H9 (cell line): ENCODE measurements at regions not wholly inside any gene's neighbourhood (a gene's known extent, or its start where the extent isn't known, plus 50 kb on each side); places are given as distances from the start of the nearest gene placed in this dataset.

Experiments used
- DNase-seq: peaks from one replicate; pipeline ENCODE4 v3.0.0-alpha.2; 2017
- H2AFZ ChIP-seq: one replicate; pipeline ENCODE4 v1.6.1; 2013; ENCODE audit warnings: mild to moderate bottlenecking, low read length, control low read depth, moderate library complexity
- H2AK5ac ChIP-seq: 2 replicates; pipeline ENCODE4 v1.6.1; 2013; ENCODE audit warnings: low read length, control low read depth, mixed read lengths; ENCODE audit not compliant: insufficient read length
- H2BK120ac ChIP-seq: one replicate; pipeline ENCODE4 v1.6.1; 2013; ENCODE audit warnings: low read depth, mild to moderate bottlenecking, low read length, control low read depth, inconsistent platforms; ENCODE audit not compliant: poor library complexity, severe bottlenecking
- H2BK12ac ChIP-seq: 2 replicates; pipeline ENCODE4 v1.6.1; 2013; ENCODE audit warnings: low read length, control low read depth, mixed read lengths, low read depth; ENCODE audit not compliant: insufficient read length
- H2BK15ac ChIP-seq: 2 replicates; pipeline ENCODE4 v1.6.1; 2013; ENCODE audit warnings: low read depth, low read length, control low read depth
- H2BK20ac ChIP-seq: one replicate; pipeline ENCODE4 v1.6.1; 2013; ENCODE audit warnings: low read depth, mild to moderate bottlenecking, low read length, control low read depth, inconsistent platforms; ENCODE audit not compliant: poor library complexity, severe bottlenecking
- H2BK5ac ChIP-seq: 2 replicates; pipeline ENCODE4 v1.6.1; 2013; ENCODE audit warnings: low read length, control low read depth, mixed read lengths; ENCODE audit not compliant: insufficient read length
- H3K14ac ChIP-seq: 2 replicates; pipeline ENCODE4 v1.6.1; 2013; ENCODE audit warnings: low read length, control low read depth; ENCODE audit not compliant: insufficient read depth
- H3K18ac ChIP-seq: 2 replicates; pipeline ENCODE4 v1.6.1; 2013; ENCODE audit warnings: low read depth, mild to moderate bottlenecking, mixed read lengths, low read length, control low read depth; ENCODE audit not compliant: insufficient read length
- H3K23ac ChIP-seq: 2 replicates; pipeline ENCODE4 v1.6.1; 2013; ENCODE audit warnings: low read length, control low read depth, mixed read lengths, low read depth; ENCODE audit not compliant: insufficient read length
- H3K23me2 ChIP-seq: 2 replicates; pipeline ENCODE4 v1.6.1; 2013; ENCODE audit warnings: low read depth, mild to moderate bottlenecking, mixed read lengths, low read length, control low read depth; ENCODE audit not compliant: insufficient read length, poor library complexity, severe bottlenecking
- H3K27ac ChIP-seq: 2 replicates; pipeline ENCODE4 v1.5.1; 2013; ENCODE audit warnings: low read length, control low read depth, mixed read lengths, low read depth; ENCODE audit not compliant: insufficient read length
- H3K27me3 ChIP-seq: 2 replicates; pipeline ENCODE4 v1.6.1; 2013; ENCODE audit warnings: low read length, control low read depth, inconsistent platforms; ENCODE audit not compliant: insufficient read depth
- H3K4ac ChIP-seq: 2 replicates; pipeline ENCODE4 v1.6.1; 2013; ENCODE audit warnings: low read depth, mild to moderate bottlenecking, control low read depth, inconsistent platforms, low read length, moderate library complexity
- H3K4me1 ChIP-seq: 2 replicates; pipeline ENCODE4 v1.6.1; 2013; ENCODE audit warnings: low read length, control low read depth, inconsistent platforms; ENCODE audit not compliant: insufficient read depth
- H3K4me2 ChIP-seq: 2 replicates; pipeline ENCODE4 v1.6.1; 2013; ENCODE audit warnings: low read length, control low read depth, mixed read lengths; ENCODE audit not compliant: insufficient read length, insufficient read depth
- H3K56ac ChIP-seq: 2 replicates; pipeline ENCODE4 v1.6.1; 2013; ENCODE audit warnings: low read depth, mild to moderate bottlenecking, mixed read lengths, low read length, control low read depth; ENCODE audit not compliant: insufficient read length
- H3K79me1 ChIP-seq: 2 replicates; pipeline ENCODE4 v1.6.1; 2013; ENCODE audit warnings: low read depth, mild to moderate bottlenecking, moderate library complexity, low read length, control low read depth, inconsistent platforms; ENCODE audit not compliant: insufficient read depth, poor library complexity, severe bottlenecking
- H3K79me2 ChIP-seq: 2 replicates; pipeline ENCODE4 v1.6.1; 2013; ENCODE audit warnings: low read length, control low read depth, inconsistent platforms; ENCODE audit not compliant: insufficient read depth
- H3K9ac ChIP-seq: 2 replicates; pipeline ENCODE4 v1.6.1; 2013; ENCODE audit warnings: low read length, control low read depth, mixed read lengths; ENCODE audit not compliant: insufficient read length; ENCODE audit errors: extremely low read depth
- H3K9me3 ChIP-seq: one replicate; pipeline ENCODE4 v1.6.1; 2013; ENCODE audit warnings: low read depth, low read length, inconsistent platforms; ENCODE audit not compliant: control insufficient read depth
- H3T11ph ChIP-seq: one replicate; pipeline ENCODE4 v1.6.1; 2013; ENCODE audit warnings: mild to moderate bottlenecking, low read length, control low read depth, inconsistent platforms
- H4K20me1 ChIP-seq: one replicate; pipeline ENCODE4 v1.6.1; 2013; ENCODE audit not compliant: control insufficient read depth, insufficient read length, insufficient read depth
- H4K5ac ChIP-seq: 2 replicates; pipeline ENCODE4 v1.6.1; 2013; ENCODE audit warnings: low read depth, mild to moderate bottlenecking, mixed read lengths, low read length, control low read depth; ENCODE audit not compliant: insufficient read length
- H4K8ac ChIP-seq: replicated peaks from 2 replicates; pipeline ENCODE4 v1.6.1; 2013; ENCODE audit warnings: low read length, control low read depth, mixed read lengths, low read depth; ENCODE audit not compliant: insufficient read length
- H4K91ac ChIP-seq: 2 replicates; pipeline ENCODE4 v1.6.1; 2013; ENCODE audit warnings: low read depth, mild to moderate bottlenecking, moderate library complexity, mixed read lengths, low read length, control low read depth; ENCODE audit not compliant: insufficient read length
- H3K27ac Mint-ChIP-seq, 3 experiments: 2 replicates in 2 of 3; 3 replicates in 1 of 3; pipeline ENCODE4 v1.8.0; 2020 to 2021; ENCODE audit warnings: mixed read lengths in 3 of 3, mild to moderate bottlenecking in 1 of 3, moderate library complexity in 1 of 3
- H3K27me3 Mint-ChIP-seq: 2 replicates; pipeline ENCODE4 v1.8.0; 2021; ENCODE audit warnings: low read depth, mild to moderate bottlenecking, moderate library complexity, mixed read lengths
- H3K36me3 Mint-ChIP-seq, 3 experiments: 2 replicates in 2 of 3; 3 replicates in 1 of 3; pipeline ENCODE4 v1.8.0; 2020 to 2021; ENCODE audit warnings: low read depth in 3 of 3, mixed read lengths in 3 of 3; ENCODE audit not compliant: insufficient read depth in 1 of 3
- H3K4me1 Mint-ChIP-seq, 2 experiments: 2 replicates each; pipeline ENCODE4 v1.8.0; 2020; ENCODE audit warnings: mixed read lengths in 2 of 2
- H3K4me3 Mint-ChIP-seq, 2 experiments: 2 replicates in 1 of 2; 3 replicates in 1 of 2; pipeline ENCODE4 v1.8.0; 2020 to 2021; ENCODE audit warnings: mild to moderate bottlenecking in 2 of 2, mixed read lengths in 2 of 2, moderate library complexity in 1 of 2
- H3K9me3 Mint-ChIP-seq, 2 experiments: 2 replicates in 1 of 2; 3 replicates in 1 of 2; pipeline ENCODE4 v1.8.0; 2020; ENCODE audit warnings: mild to moderate bottlenecking in 2 of 2, mixed read lengths in 2 of 2, moderate library complexity in 1 of 2
- CTCF ChIP-seq: fragments of 200-600 bp; sonication (generic); conservative IDR thresholded peaks from 3 replicates; pipeline ENCODE4 v1.8.0; 2021; ENCODE audit warnings: antibody characterized with exemption, mild to moderate bottlenecking
- WGBS: extraction: QIAGEN DNeasy Blood & Tissue Kit; methylation state at CpG from one replicate; pipeline ENCODE4 v1.1.7; 2013; ENCODE audit warnings: missing lambda C conversion rate, low lambda C conversion rate, mixed read lengths; ENCODE audit not compliant: insufficient read length; ENCODE audit errors: extremely low coverage; 5-methylcytosine and 5-hydroxymethylcytosine counted together

GRCh38 chr5:156218367-156219158 lies 108.4 kb upstream of the SGCD start:
- no peak overlapping the region for H3K4me2 ChIP-seq
- DNase-seq, result no peak
- no peaks in the 10 kb centered on the region for H3K79me2 ChIP-seq
- H4K5ac ChIP-seq, result no peak overlapping the region
- H3K23ac ChIP-seq, result no peak overlapping the region
- no peak overlapping the region for H3K9ac ChIP-seq
- H3K4ac ChIP-seq, result no peak overlapping the region
- no peak overlapping the region for H4K91ac ChIP-seq
- H2AK5ac ChIP-seq, result no peak overlapping the region
- no peaks in the 10 kb centered on the region for H3K4me1 ChIP-seq
- H3K9me3 ChIP-seq, result no peaks in the 10 kb centered on the region
- H3K27me3 Mint-ChIP-seq, result no peaks in the 10 kb centered on the region
- no peaks in the 10 kb centered on the region for H4K20me1 ChIP-seq
- WGBS, result no CpG with 5 or more reads among the region's 2 CpGs
- no peak overlapping the region for H2BK5ac ChIP-seq
- H2BK15ac ChIP-seq, result no peak overlapping the region
- peaks cover 0 to 5% of the 10 kb centered on the region in 2 experiments; a peak in 1 of 4 replicates for H3K4me1 Mint-ChIP-seq
- H3K18ac ChIP-seq, result no peak overlapping the region
- H3K36me3 Mint-ChIP-seq, result no peaks in the 10 kb centered on the region
- no peak overlapping the region for H2BK12ac ChIP-seq
- no peak overlapping the region for H2BK20ac ChIP-seq
- no peak overlapping the region for H3K56ac ChIP-seq
- H3K23me2 ChIP-seq, result no peaks in the 10 kb centered on the region
- no peak overlapping the region for H3K14ac ChIP-seq
- no peak overlapping the region for H2AFZ ChIP-seq
- no peak overlapping the region for H3K27ac Mint-ChIP-seq
- H4K8ac ChIP-seq, result no peak overlapping the region
- peaks cover 2 to 4% of the 10 kb centered on the region in 2 experiments; a peak in 2 of 5 replicates for H3K9me3 Mint-ChIP-seq
- H3K4me3 Mint-ChIP-seq, result no peak overlapping the region
- H3K27me3 ChIP-seq, result no peaks in the 10 kb centered on the region
- no peaks in the 10 kb centered on the region for H3K79me1 ChIP-seq
- H3T11ph ChIP-seq, result no peak overlapping the region
- no peak for TF ChIP-seq CTCF
- H3K27ac ChIP-seq, result no peak overlapping the region
- H2BK120ac ChIP-seq, result no peak overlapping the region
